Upper lobe of left lung (tissue), 6 donors: ENCODE measurements at regions not wholly inside any gene's neighbourhood (a gene's known extent, or its start where the extent isn't known, plus 50 kb on each side); places are given as distances from the start of the nearest gene placed in this dataset.
A peak's percentile ranks its signal among the peaks of the same experiment; 100 is the strongest.

Experiments
- ATAC-seq, 2 donors: fragments of 200-7000 bp; cut with Tn5 transposase; one replicate each; pipeline ENCODE4 v1.9.1; 2022; ENCODE audit warnings: mild to moderate bottlenecking in 2 of 2, moderate library complexity in 2 of 2; ENCODE audit not compliant: low FRiP score in 2 of 2
- DNase-seq, 2 donors: peaks; one replicate each; pipeline ENCODE4 v3.0.0-alpha.2; 2019 to 2020
- H3K27ac ChIP-seq, 4 donors: fragments of 200-600 bp; sonication (generic); one replicate each; pipeline ENCODE4 v1.5.1; 2016 to 2019
- H3K27me3 ChIP-seq, 4 donors: fragments of 200-600 bp; sonication (generic); one replicate each; pipeline ENCODE4 v1.5.1; 2017 to 2019
- H3K36me3 ChIP-seq, 4 donors: fragments of 200-600 bp; sonication (generic); one replicate each; pipeline ENCODE4 v1.5.1; 2016 to 2019
- H3K4me1 ChIP-seq, 4 donors: fragments of 200-600 bp; sonication (generic); one replicate each; pipeline ENCODE4 v1.5.1; 2018 to 2019
- H3K4me3 ChIP-seq, 4 donors: fragments of 200-600 bp; sonication (generic); one replicate each; pipeline ENCODE4 v1.5.1; 2017 to 2019; ENCODE audit warnings: mild to moderate bottlenecking in 2 of 4, moderate library complexity in 1 of 4
- H3K9me3 ChIP-seq, 4 donors: fragments of 200-600 bp; sonication (generic); one replicate each; pipeline ENCODE4 v1.5.1; 2018 to 2019
- EP300 ChIP-seq, 4 donors: sonication (generic); formaldehyde crosslinking; IDR thresholded peaks; one replicate each; pipeline ENCODE4 v1.5.1; 2017; ENCODE audit warnings: antibody characterized with exemption in 4 of 4, control low read depth in 2 of 4
- POLR2A ChIP-seq, 4 donors: fragments of 450-650 bp; IDR thresholded peaks; one replicate each; pipeline ENCODE4 v1.5.1; 2016 to 2017; ENCODE audit warnings: antibody characterized with exemption in 4 of 4, mild to moderate bottlenecking in 2 of 4
- POLR2AphosphoS5 ChIP-seq, 2 donors: sonication (generic); formaldehyde crosslinking; IDR thresholded peaks; one replicate each; pipeline ENCODE4 v1.5.1; 2017; ENCODE audit warnings: antibody characterized with exemption in 2 of 2
- WGBS, 2 donors: methylation state at CpG; one replicate each; pipeline ENCODE4 v1.1.5; 2017 to 2018; 5-methylcytosine and 5-hydroxymethylcytosine counted together
- TF ChIP-seq, protein P1 (sequence below), 6 experiments: fragments of 450-650 bp in 4 of 6; fragments of 200-600 bp in 2 of 6; sonication (generic) in 2 of 6; IDR thresholded peaks; one replicate each; pipeline ENCODE4 v1.5.1; 2016 to 2019; ENCODE audit warnings: antibody characterized with exemption in 6 of 6
- donor health status: DM: no; HTN: no; CAD: no; lungs with moderate emphysema.
- donor health status: DM: no; HTN: yes; CAD: no; lungs with severe emphysema.

DNA sequence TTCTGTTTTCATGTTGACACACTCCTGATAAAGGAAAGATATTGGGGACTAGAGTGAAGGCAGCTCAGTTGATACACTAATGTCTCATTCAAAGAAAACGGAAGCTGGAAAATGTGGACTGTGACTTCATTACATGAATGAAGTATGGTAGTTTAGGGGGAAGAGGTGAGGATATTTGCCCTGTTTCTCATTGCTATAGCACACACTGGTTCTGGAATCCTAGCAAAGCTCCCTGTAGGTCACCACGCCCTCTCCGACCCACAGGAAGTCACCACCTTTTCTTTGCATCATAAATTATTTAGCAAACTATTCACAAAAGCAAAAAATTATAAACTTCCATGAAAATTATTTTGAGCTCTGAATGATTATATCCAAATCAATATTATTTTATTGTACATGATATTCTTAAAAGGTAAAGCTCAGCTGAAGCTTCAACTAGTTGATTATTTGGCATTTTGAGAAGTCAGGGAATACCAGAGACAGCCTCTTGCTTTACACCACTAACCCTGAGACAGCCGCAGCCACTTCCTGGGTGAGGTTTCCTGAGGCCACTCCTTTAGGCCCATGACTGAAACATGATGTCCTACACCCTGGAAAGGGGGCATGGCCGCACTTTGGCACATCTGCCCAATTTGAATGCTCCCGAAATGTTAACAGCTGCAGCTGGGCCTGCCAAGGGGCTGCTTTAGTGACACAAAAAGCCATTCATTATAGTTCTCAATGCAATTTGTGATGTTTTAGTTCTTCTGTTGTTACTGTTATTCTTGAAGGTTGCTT, 50.0 kb upstream of the WDFY2 start:
- no peaks in the 10 kb centered on the region for H3K9me3 ChIP-seq
- peaks cover 0 to 9% (median 6%) of the 10 kb centered on the region in 4 donors for H3K4me1 ChIP-seq
- no peaks in the 10 kb centered on the region for H3K27me3 ChIP-seq
- TF ChIP-seq, protein P1, sequence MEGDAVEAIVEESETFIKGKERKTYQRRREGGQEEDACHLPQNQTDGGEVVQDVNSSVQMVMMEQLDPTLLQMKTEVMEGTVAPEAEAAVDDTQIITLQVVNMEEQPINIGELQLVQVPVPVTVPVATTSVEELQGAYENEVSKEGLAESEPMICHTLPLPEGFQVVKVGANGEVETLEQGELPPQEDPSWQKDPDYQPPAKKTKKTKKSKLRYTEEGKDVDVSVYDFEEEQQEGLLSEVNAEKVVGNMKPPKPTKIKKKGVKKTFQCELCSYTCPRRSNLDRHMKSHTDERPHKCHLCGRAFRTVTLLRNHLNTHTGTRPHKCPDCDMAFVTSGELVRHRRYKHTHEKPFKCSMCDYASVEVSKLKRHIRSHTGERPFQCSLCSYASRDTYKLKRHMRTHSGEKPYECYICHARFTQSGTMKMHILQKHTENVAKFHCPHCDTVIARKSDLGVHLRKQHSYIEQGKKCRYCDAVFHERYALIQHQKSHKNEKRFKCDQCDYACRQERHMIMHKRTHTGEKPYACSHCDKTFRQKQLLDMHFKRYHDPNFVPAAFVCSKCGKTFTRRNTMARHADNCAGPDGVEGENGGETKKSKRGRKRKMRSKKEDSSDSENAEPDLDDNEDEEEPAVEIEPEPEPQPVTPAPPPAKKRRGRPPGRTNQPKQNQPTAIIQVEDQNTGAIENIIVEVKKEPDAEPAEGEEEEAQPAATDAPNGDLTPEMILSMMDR (IDR thresholded peaks at IDR 0.05) = no peak
- TF ChIP-seq POLR2A (IDR thresholded peaks at IDR 0.05) = no peak
- TF ChIP-seq EP300 (IDR thresholded peaks at IDR 0.05) = no peak
- no peak for TF ChIP-seq POLR2AphosphoS5 (IDR thresholded peaks at IDR 0.05)
- 51 to 52% methylated on average over 5 to 6 of the region's 6 CpGs for WGBS, 2 donors
- peak overlapping the region in 1 of 4 donors; percentile 26 for H3K27ac ChIP-seq
- no peaks in the 10 kb centered on the region for H3K36me3 ChIP-seq
- ATAC-seq (peak in 1 of 2 donors; percentile 84), DNase-seq (peak in 1 of 2 donors; percentile 70)
- H3K4me3 ChIP-seq = no peak overlapping the region
